ENCODE measurements at regions not wholly inside any gene's neighbourhood (a gene's known extent, or its start where the extent isn't known, plus 50 kb on each side); places are given as distances from the start of the nearest gene placed in this dataset.

GRCh38 chr11:90874281-90874680 is 651.4 kb upstream of the CHORDC1 start:
- Histone ChIP-seq H3K79me2 (ENCODE audit: control insufficient read depth, insufficient read depth, low read length) (no peaks in the 10 kb centered on the region), H2BK120ac (ENCODE audit: low read depth, low read length) (no peak overlapping the region), H3K27me3 (ENCODE audit: insufficient read depth, low read length, poor library complexity) (no peaks in the 10 kb centered on the region), H3K56ac (ENCODE audit: low read length) (no peak overlapping the region), H4K5ac (ENCODE audit: low read length) (no peak overlapping the region), H3K36me3 (ENCODE audit: control insufficient read depth, insufficient read depth, low read length) (no peaks in the 10 kb centered on the region), H2BK15ac (replicated peaks; ENCODE audit: low read depth) (no peak overlapping the region), H3K9ac (ENCODE audit: low read length) (no peak overlapping the region), H3K4me2 (ENCODE audit: low read length) (no peak overlapping the region), H3K4me1 (ENCODE audit: control insufficient read depth, low read depth, low read length) (no peaks in the 10 kb centered on the region), H3K4ac (ENCODE audit: low read depth, low read length) (no peak overlapping the region), H3K79me1 (ENCODE audit: low read length) (no peaks in the 10 kb centered on the region), H2AK5ac (ENCODE audit: low read length) (no peak overlapping the region), H3K4me3 (ENCODE audit: low read length) (no peak overlapping the region), H2BK5ac (ENCODE audit: low read length) (no peak overlapping the region), H3K27ac (ENCODE audit: low read depth, low read length) (no peak overlapping the region), H4K8ac (ENCODE audit: low read depth, low read length) (no peak overlapping the region), H3K18ac (ENCODE audit: low read length) (no peak overlapping the region), H3K23ac (ENCODE audit: low read length) (no peak overlapping the region)
- no peak for DNase-seq

- no peaks in the 10 kb centered on the region for H3K79me2 ChIP-seq (ENCODE audit: control insufficient read depth, insufficient read depth, low read length)
- H3K56ac ChIP-seq (ENCODE audit: low read length): no peak overlapping the region
- H3K4me3 ChIP-seq (ENCODE audit: low read length): no peak overlapping the region
- no peaks in the 10 kb centered on the region for H3K36me3 ChIP-seq (ENCODE audit: control insufficient read depth, insufficient read depth, low read length)
- no peak overlapping the region for H3K4me2 ChIP-seq (ENCODE audit: low read length)
- no peaks in the 10 kb centered on the region for H3K79me1 ChIP-seq (ENCODE audit: low read length)
- no peak overlapping the region for H4K5ac ChIP-seq (ENCODE audit: low read length)
- no peak overlapping the region for H2BK15ac ChIP-seq (replicated peaks; ENCODE audit: low read depth)
- H4K8ac ChIP-seq (ENCODE audit: low read depth, low read length): no peak overlapping the region
- no peak overlapping the region for H2AK5ac ChIP-seq (ENCODE audit: low read length)
- H3K4me1 ChIP-seq (ENCODE audit: control insufficient read depth, low read depth, low read length): no peaks in the 10 kb centered on the region
- H3K23ac ChIP-seq (ENCODE audit: low read length): no peak overlapping the region
- no peak for DNase-seq
- H3K27me3 ChIP-seq (ENCODE audit: insufficient read depth, low read length, poor library complexity): no peaks in the 10 kb centered on the region
- no peak overlapping the region for H2BK5ac ChIP-seq (ENCODE audit: low read length)
- no peak overlapping the region for H3K4ac ChIP-seq (ENCODE audit: low read depth, low read length)
- no peak overlapping the region for H3K9ac ChIP-seq (ENCODE audit: low read length)
- no peak overlapping the region for H3K27ac ChIP-seq (ENCODE audit: low read depth, low read length)
- H2BK120ac ChIP-seq (ENCODE audit: low read depth, low read length): no peak overlapping the region
- no peak overlapping the region for H3K18ac ChIP-seq (ENCODE audit: low read length)
Measured at GRCh38 chr11:90867416-90867815, 644.6 kb upstream of the CHORDC1 start.

GRCh38 chr11:90856790-90857189 is 633.9 kb upstream of the CHORDC1 start:
- Histone ChIP-seq H3K4me1 (ENCODE audit: control insufficient read depth, low read depth, low read length) (no peaks in the 10 kb centered on the region), H4K5ac (ENCODE audit: low read length) (no peak overlapping the region), H3K18ac (ENCODE audit: low read length) (no peak overlapping the region), H4K8ac (ENCODE audit: low read depth, low read length) (no peak overlapping the region), H3K23ac (ENCODE audit: low read length) (no peak overlapping the region), H3K27me3 (ENCODE audit: insufficient read depth, low read length, poor library complexity) (no peaks in the 10 kb centered on the region), H3K56ac (ENCODE audit: low read length) (no peak overlapping the region), H2AK5ac (ENCODE audit: low read length) (no peak overlapping the region), H3K79me2 (ENCODE audit: control insufficient read depth, insufficient read depth, low read length) (no peaks in the 10 kb centered on the region), H3K36me3 (ENCODE audit: control insufficient read depth, insufficient read depth, low read length) (no peaks in the 10 kb centered on the region), H3K4me2 (ENCODE audit: low read length) (no peak overlapping the region), H3K79me1 (ENCODE audit: low read length) (no peaks in the 10 kb centered on the region), H3K9ac (ENCODE audit: low read length) (no peak overlapping the region), H2BK5ac (ENCODE audit: low read length) (no peak overlapping the region), H3K4ac (ENCODE audit: low read depth, low read length) (no peak overlapping the region), H3K4me3 (ENCODE audit: low read length) (no peak overlapping the region), H3K27ac (ENCODE audit: low read depth, low read length) (no peak overlapping the region), H2BK120ac (ENCODE audit: low read depth, low read length) (no peak overlapping the region), H2BK15ac (replicated peaks; ENCODE audit: low read depth) (no peak overlapping the region)
- WGBS (ENCODE audit: extremely low coverage, insufficient coverage, low lambda C conversion rate): no CpG with 5 or more reads among the region's 1 CpG
- DNase-seq: no peak

- Histone ChIP-seq H3K27me3 (ENCODE audit: insufficient read depth, low read length, poor library complexity) (no peaks in the 10 kb centered on the region), H3K56ac (ENCODE audit: low read length) (no peak overlapping the region), H3K23ac (ENCODE audit: low read length) (no peak overlapping the region), H3K79me2 (ENCODE audit: control insufficient read depth, insufficient read depth, low read length) (no peaks in the 10 kb centered on the region), H2BK15ac (replicated peaks; ENCODE audit: low read depth) (no peak overlapping the region), H2BK120ac (ENCODE audit: low read depth, low read length) (no peak overlapping the region), H4K5ac (ENCODE audit: low read length) (no peak overlapping the region), H3K4ac (ENCODE audit: low read depth, low read length) (no peak overlapping the region), H3K79me1 (ENCODE audit: low read length) (no peaks in the 10 kb centered on the region), H2BK5ac (ENCODE audit: low read length) (no peak overlapping the region), H3K18ac (ENCODE audit: low read length) (no peak overlapping the region), H4K8ac (ENCODE audit: low read depth, low read length) (no peak overlapping the region), H3K27ac (ENCODE audit: low read depth, low read length) (no peak overlapping the region), H3K9ac (ENCODE audit: low read length) (no peak overlapping the region), H2AK5ac (ENCODE audit: low read length) (no peak overlapping the region), H3K36me3 (ENCODE audit: control insufficient read depth, insufficient read depth, low read length) (no peaks in the 10 kb centered on the region), H3K4me3 (ENCODE audit: low read length) (no peak overlapping the region), H3K4me2 (ENCODE audit: low read length) (no peak overlapping the region), H3K4me1 (ENCODE audit: control insufficient read depth, low read depth, low read length) (no peaks in the 10 kb centered on the region)
- no CpG with 5 or more reads among the region's 4 CpGs for whole genome bisulfite sequencing (ENCODE audit: extremely low coverage, insufficient coverage, low lambda C conversion rate)
- no peak for DNase-seq
Measured at GRCh38 chr11:90855531-90855930, 632.7 kb upstream of the CHORDC1 start.

- Histone ChIP-seq H3K18ac (ENCODE audit: low read length) (no peak overlapping the region), H3K4ac (ENCODE audit: low read depth, low read length) (no peak overlapping the region), H3K4me1 (ENCODE audit: control insufficient read depth, low read depth, low read length) (no peaks in the 10 kb centered on the region), H2BK5ac (ENCODE audit: low read length) (no peak overlapping the region), H3K56ac (ENCODE audit: low read length) (no peak overlapping the region), H3K23ac (ENCODE audit: low read length) (no peak overlapping the region), H3K27me3 (ENCODE audit: insufficient read depth, low read length, poor library complexity) (no peaks in the 10 kb centered on the region), H4K8ac (ENCODE audit: low read depth, low read length) (no peak overlapping the region), H2BK120ac (ENCODE audit: low read depth, low read length) (no peak overlapping the region), H2BK15ac (replicated peaks; ENCODE audit: low read depth) (no peak overlapping the region), H3K27ac (ENCODE audit: low read depth, low read length) (no peak overlapping the region), H4K5ac (ENCODE audit: low read length) (no peak overlapping the region), H2AK5ac (ENCODE audit: low read length) (no peak overlapping the region), H3K4me2 (ENCODE audit: low read length) (no peak overlapping the region), H3K79me1 (ENCODE audit: low read length) (no peaks in the 10 kb centered on the region), H3K4me3 (ENCODE audit: low read length) (no peak overlapping the region), H3K9ac (ENCODE audit: low read length) (no peak overlapping the region), H3K79me2 (ENCODE audit: control insufficient read depth, insufficient read depth, low read length) (no peaks in the 10 kb centered on the region), H3K36me3 (ENCODE audit: control insufficient read depth, insufficient read depth, low read length) (no peaks in the 10 kb centered on the region)
- DNase-seq: no peak
Measured at GRCh38 chr11:90851196-90851595, 628.3 kb upstream of the CHORDC1 start.

- Histone ChIP-seq H4K5ac (ENCODE audit: low read length) (no peak overlapping the region), H4K8ac (ENCODE audit: low read depth, low read length) (no peak overlapping the region), H3K4me3 (ENCODE audit: low read length) (no peak overlapping the region), H2BK15ac (replicated peaks; ENCODE audit: low read depth) (no peak overlapping the region), H3K27ac (ENCODE audit: low read depth, low read length) (no peak overlapping the region), H2BK120ac (ENCODE audit: low read depth, low read length) (no peak overlapping the region), H3K4me1 (ENCODE audit: control insufficient read depth, low read depth, low read length) (no peaks in the 10 kb centered on the region), H2AK5ac (ENCODE audit: low read length) (no peak overlapping the region), H3K18ac (ENCODE audit: low read length) (no peak overlapping the region), H3K4ac (ENCODE audit: low read depth, low read length) (no peak overlapping the region), H3K27me3 (ENCODE audit: insufficient read depth, low read length, poor library complexity) (no peaks in the 10 kb centered on the region), H3K36me3 (ENCODE audit: control insufficient read depth, insufficient read depth, low read length) (no peaks in the 10 kb centered on the region), H3K56ac (ENCODE audit: low read length) (no peak overlapping the region), H3K4me2 (ENCODE audit: low read length) (no peak overlapping the region), H3K79me1 (ENCODE audit: low read length) (no peaks in the 10 kb centered on the region), H3K23ac (ENCODE audit: low read length) (no peak overlapping the region), H3K9ac (ENCODE audit: low read length) (no peak overlapping the region), H2BK5ac (ENCODE audit: low read length) (no peak overlapping the region), H3K79me2 (ENCODE audit: control insufficient read depth, insufficient read depth, low read length) (no peaks in the 10 kb centered on the region)
- no peak for DNase-seq
- whole genome bisulfite sequencing (ENCODE audit: extremely low coverage, insufficient coverage, low lambda C conversion rate): no CpG with 5 or more reads among the region's 4 CpGs
Measured at GRCh38 chr11:90849312-90849711, 626.5 kb upstream of the CHORDC1 start.

Data from mesendoderm (in vitro differentiated cells).